Left lobe of liver (tissue), 2 donors: ENCODE measurements at regions not wholly inside any gene's neighbourhood (a gene's known extent, or its start where the extent isn't known, plus 50 kb on each side); places are given as distances from the start of the nearest gene placed in this dataset.
"Not testable (repeated sequence)": the region's sequence is repeated elsewhere in the genome, so short reads cannot be mapped to it uniquely, and the experiment has no call there.

ENCODE experiments used
- ATAC-seq: fragments of 200-7000 bp; cut with Tn5 transposase; one replicate; pipeline ENCODE4 v1.9.1; 2020; ENCODE audit warnings: mild to moderate bottlenecking, moderate library complexity
- DNase-seq: peaks from one replicate; pipeline ENCODE4 v3.0.0-alpha.2; 2020; ENCODE audit warnings: low spot score
- donor health status: DM: no; HTN: no; CAD: no; lungs with moderate emphysema.
- donor health status: DM: no; HTN: yes; CAD: no.

- not testable (repeated sequence) for ATAC-seq, DNase-seq
Measured at GRCh38 chr12:8282181-8282580, 54.8 kb upstream of the FAM90A1 start.

GRCh38 chr12:8285681-8286080 is 58.3 kb upstream of the FAM90A1 start:
- not testable (repeated sequence) for DNase-seq

GRCh38 chr12:8291764-8292163 is 64.3 kb upstream of the FAM90A1 start:
- ATAC-seq, DNase-seq: not testable (repeated sequence)

More at GRCh38 chr12:8285681-8286080, 58.3 kb upstream of the FAM90A1 start:
- not testable (repeated sequence) for ATAC-seq

- not testable (repeated sequence) for ATAC-seq, DNase-seq
Measured at GRCh38 chr12:8294662-8295061, 67.2 kb upstream of the FAM90A1 start.

- DNase-seq, ATAC-seq: not testable (repeated sequence)
Measured at GRCh38 chr12:8308611-8309010, 81.2 kb upstream of the FAM90A1 start.

GRCh38 chr12:8315997-8316396 is 88.6 kb upstream of the FAM90A1 start:
- ATAC-seq, DNase-seq: not testable (repeated sequence)

GRCh38 chr12:8317675-8318074 is 90.3 kb upstream of the FAM90A1 start:
- DNase-seq, ATAC-seq: not testable (repeated sequence)

- ATAC-seq, DNase-seq: not testable (repeated sequence)
Measured at GRCh38 chr12:8320251-8320730, 92.9 kb upstream of the FAM90A1 start.

GRCh38 chr12:8320791-8321370 is 93.5 kb upstream of the FAM90A1 start:
- DNase-seq, ATAC-seq: not testable (repeated sequence)

- not testable (repeated sequence) for DNase-seq, ATAC-seq
Measured at GRCh38 chr12:8325145-8325839, 97.9 kb upstream of the FAM90A1 start.

- ATAC-seq, DNase-seq: not testable (repeated sequence)
Measured at GRCh38 chr12:8328835-8329234, 101.4 kb upstream of the FAM90A1 start.

GRCh38 chr12:8332373-8332772 is 105.0 kb upstream of the FAM90A1 start:
- ATAC-seq, DNase-seq: not testable (repeated sequence)

- not testable (repeated sequence) for DNase-seq, ATAC-seq
Measured at GRCh38 chr12:8351073-8351472, 104.7 kb upstream of the CLEC6A start.

GRCh38 chr12:8354741-8355140 is 101.0 kb upstream of the CLEC6A start:
- not testable (repeated sequence) for DNase-seq, ATAC-seq

- not testable (repeated sequence) for ATAC-seq, DNase-seq
Measured at GRCh38 chr12:8355531-8355930, 100.2 kb upstream of the CLEC6A start.

- not testable (repeated sequence) for DNase-seq, ATAC-seq
Measured at GRCh38 chr12:8373744-8374143, 82.0 kb upstream of the CLEC6A start.

- DNase-seq, ATAC-seq: not testable (repeated sequence)
Measured at GRCh38 chr12:8375122-8375521, 80.6 kb upstream of the CLEC6A start.

- DNase-seq, ATAC-seq: not testable (repeated sequence)
Measured at GRCh38 chr12:8377756-8378155, 78.0 kb upstream of the CLEC6A start.

GRCh38 chr12:8382556-8382955 is 73.2 kb upstream of the CLEC6A start:
- ATAC-seq, DNase-seq: not testable (repeated sequence)

GRCh38 chr12:8384686-8385085 is 71.1 kb upstream of the CLEC6A start:
- not testable (repeated sequence) for DNase-seq, ATAC-seq

- not testable (repeated sequence) for DNase-seq, ATAC-seq
Measured at GRCh38 chr12:8385431-8385830, 70.3 kb upstream of the CLEC6A start.

- ATAC-seq, DNase-seq: not testable (repeated sequence)
Measured at GRCh38 chr12:8386661-8387060, 69.1 kb upstream of the CLEC6A start.
